Suppressor macrophage treated with lipopolysaccharide for 4 hours (primary cell): ENCODE measurements at regions not wholly inside any gene's neighbourhood (a gene's known extent, or its start where the extent isn't known, plus 50 kb on each side); places are given as distances from the start of the nearest gene placed in this dataset.
"Not testable (repeated sequence)": the region's sequence is repeated elsewhere in the genome, so short reads cannot be mapped to it uniquely, and the experiment has no call there.

Experiments
- DNase-seq: peaks from one replicate; pipeline ENCODE4 v3.0.0-alpha.2; 2020

DNA sequence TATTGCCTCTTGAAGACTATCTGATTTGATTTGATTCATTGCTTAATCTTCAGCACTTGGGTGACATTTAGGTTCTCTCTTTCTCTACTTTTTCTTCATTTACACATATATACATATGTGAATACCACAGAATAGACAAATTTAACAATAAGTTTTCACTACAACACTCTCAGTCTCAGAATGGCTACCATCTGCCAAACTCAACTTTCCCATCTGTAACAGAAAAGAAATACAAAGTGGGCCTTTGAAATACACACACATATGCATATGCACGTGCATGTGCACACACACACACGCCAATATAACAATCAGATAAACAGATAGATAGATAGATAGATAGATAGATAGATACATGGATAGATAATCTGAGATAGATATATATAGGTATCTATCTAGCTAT lies 762.8 kb upstream of the NUDT12 start:
- no peak for DNase-seq

- not testable (repeated sequence) for DNase-seq
These were observed 754.1 kb upstream of the NUDT12 start for GRCh38 chr5:104316676-104317075.

- no peak for DNase-seq
These were observed 749.9 kb upstream of the NUDT12 start for GRCh38 chr5:104312481-104312880.

GRCh38 chr5:104305602-104306001 lies 743.0 kb upstream of the NUDT12 start:
- no peak for DNase-seq

- no peak for DNase-seq
These were observed 737.6 kb upstream of the NUDT12 start for GRCh38 chr5:104299998-104300706.

DNA sequence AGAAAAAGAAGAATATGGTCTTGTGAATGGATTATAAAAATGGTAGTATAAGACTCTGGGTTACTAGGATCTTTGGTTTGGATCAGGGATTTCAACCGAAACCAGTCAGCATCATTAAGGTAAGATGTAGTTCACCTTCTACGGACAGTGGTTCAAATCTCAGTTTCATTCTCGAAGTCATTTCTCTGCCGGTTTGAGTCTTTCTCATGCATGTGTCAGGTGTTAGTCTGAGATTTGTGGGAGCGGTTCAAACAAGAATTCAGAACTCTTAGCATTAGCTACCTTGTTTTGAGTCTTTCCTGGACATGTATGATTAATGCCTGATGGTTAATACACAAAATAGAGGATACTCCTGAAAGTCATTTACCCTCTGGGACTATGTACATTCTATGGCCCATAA lies 735.9 kb upstream of the NUDT12 start:
- no peak for DNase-seq

GRCh38 chr5:104297076-104297475 lies 734.5 kb upstream of the NUDT12 start:
- no peak for DNase-seq

GRCh38 chr5:104295991-104296390 lies 733.4 kb upstream of the NUDT12 start:
- DNase-seq: no peak

DNA sequence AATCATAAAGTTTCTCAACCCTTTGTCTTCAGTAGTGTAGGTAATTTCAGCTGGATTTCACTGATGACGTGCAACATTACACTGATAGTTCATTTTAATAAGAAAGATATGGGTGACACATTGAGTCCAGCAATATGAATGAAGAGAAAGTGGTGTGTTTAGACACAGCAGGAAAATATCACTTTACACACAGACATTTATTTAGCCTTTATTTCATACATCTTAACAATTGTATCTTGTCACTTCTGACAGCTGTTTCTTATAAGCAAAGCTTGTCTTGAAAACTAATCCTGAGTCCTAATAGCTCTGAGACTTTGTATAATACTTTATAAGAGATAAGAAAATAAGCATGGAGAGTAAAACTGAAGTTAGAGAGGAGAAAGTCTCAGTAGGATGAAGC lies 720.5 kb upstream of the NUDT12 start:
- DNase-seq: no peak

GRCh38 chr5:104273725-104274124 lies 711.1 kb upstream of the NUDT12 start:
- no peak for DNase-seq

GRCh38 chr5:104267320-104268015 lies 704.9 kb upstream of the NUDT12 start:
- DNase-seq: no peak

- no peak for DNase-seq
These were observed 703.6 kb upstream of the NUDT12 start for GRCh38 chr5:104266161-104266560.

DNA sequence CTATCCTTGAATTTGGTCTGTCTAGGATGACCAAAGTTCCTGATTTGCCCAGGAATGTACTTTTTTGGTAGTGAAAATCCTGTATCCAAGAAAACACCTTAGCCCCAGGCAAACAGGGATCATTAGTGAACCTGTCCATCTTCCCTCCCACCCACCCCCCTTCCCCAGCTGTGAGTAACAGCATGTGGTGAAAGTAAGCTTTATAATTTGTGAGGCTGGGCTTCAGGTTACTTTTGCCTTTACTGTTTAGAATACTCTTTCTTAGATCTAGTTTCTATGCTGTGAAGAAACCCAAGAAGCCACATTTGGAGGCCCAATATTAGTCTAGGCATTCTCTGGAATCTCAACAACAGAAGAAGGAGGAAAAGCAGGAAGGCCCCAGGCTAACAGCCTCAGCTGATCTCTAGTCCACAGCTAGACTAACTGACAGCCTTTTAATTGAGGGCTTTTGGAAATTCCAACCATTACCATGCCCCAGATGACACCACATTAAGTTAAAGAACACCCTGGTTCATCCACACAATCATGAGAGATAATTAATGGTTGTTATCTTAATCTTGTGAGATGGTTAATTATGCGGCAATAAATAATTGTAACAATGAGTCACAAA lies 703.0 kb upstream of the NUDT12 start:
- no peak for DNase-seq

GRCh38 chr5:104247260-104247659 lies 684.7 kb upstream of the NUDT12 start:
- DNase-seq: no peak

DNA sequence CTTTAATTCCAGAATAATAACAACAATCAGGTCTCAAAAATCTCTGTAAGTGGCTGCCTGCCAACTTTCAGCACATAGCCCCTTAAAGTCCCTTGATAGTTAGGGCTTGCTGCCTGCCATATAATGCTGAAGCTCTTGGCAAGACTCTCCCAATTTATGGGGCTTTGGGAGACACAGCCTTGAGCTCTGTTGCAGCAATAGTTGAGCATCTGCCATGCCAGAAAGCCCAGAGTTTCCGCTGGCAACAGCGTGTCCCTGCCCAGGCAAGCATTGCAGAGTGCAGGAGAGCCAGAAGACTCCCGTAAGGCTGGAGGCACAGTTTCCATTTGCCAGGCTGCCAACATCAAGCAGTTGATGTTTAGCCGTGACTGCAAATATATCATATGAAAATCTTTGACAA lies 678.5 kb upstream of the NUDT12 start:
- no peak for DNase-seq

DNA sequence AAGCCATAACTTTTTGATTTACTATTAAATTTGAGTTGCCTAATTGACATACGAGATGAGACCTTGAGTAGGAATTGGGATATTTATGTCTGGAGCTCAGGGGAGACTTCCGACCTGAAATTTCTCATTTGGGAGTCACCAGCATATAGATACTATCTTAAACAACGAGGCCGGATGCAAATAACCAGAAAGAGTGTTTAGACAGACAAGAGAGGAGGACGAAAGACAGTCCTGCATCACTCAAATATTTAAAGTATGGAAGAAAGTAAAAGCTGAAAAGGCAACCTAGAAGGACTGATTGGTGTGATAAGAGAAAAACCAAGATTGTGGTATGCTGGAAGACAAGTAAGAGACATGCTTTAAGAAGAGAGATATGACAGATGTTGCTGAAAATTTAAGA lies 675.0 kb upstream of the NUDT12 start:
- DNase-seq: no peak

DNA sequence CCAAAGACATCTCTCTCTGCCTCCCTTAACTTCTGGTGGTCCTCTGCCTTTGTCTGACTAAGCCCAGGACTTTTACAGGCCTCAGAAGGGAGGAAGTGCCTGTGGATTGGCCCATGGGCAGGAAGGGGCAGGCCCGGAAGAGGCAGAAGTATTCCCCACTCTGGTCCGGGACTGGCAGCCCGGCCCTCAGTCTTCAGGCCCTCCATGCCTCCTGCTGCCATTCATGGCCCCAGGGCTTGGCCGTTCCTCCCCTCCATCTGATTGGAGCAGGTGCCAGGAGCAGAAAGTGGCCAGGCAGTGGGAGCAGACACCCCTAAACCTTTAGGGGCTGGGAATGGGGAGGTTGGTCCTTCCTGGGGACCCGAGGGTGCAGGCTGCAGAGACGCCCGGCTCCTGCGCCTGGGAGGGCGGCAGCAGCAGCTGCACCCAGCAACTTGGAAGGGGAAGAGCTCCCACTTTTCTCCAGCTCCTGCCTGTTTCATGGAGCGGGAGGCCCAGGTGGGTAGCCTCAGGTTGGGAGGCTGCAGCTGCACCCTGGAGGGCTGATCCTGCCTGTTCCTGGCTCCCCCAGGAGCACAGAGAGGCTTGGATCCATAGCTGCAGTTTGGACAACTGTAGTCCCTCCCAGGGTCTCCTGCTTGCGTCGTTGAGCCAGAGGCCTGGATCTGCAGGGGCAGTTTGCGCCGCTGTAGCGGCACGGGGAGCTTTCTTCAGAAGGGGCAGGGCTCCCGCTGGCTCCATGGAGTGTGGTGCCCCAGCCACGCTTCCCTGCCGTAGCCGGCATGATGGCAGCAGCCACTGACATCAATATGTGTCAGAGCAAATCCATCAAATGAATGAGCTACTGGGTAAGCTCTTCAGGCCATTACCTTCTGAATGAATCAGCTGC lies 661.5 kb upstream of the NUDT12 start:
- DNase-seq: no peak

DNA sequence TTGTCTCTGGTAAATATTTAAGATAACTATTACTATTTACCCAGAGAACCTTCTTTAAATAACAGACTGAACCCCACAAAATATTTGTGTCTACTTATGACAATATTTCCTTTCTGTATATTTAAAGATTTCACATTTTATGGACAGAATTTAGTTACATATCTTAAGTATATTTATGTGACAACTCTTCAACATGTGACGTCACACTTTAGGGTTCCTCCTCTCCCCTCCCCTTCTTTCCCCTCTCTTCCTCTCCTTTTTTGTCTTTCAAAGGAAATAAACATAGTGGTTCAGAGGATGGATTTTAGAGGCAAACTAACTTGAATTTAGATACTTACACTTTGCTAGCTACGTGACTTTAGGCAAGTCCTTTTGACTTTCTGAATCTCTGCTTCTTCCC lies 655.6 kb upstream of the NUDT12 start:
- DNase-seq: no peak

DNA sequence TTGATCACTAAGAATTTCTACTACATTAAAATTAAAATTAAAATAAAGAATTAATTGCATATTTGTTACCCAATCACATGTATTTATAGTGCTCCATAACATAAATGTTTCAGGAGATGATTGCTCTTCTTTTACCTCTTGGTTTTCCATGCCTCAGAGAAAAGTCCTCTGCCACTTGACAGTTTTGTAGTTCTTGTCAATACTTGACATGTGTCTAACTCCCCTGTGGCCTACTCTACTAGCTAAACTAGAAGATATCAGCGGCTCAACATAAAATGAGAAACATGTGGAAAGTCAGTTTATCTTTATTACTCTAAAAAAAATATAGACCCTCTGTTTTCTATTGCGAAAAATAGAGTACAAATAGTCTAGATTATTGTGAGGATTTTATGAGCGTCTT lies 650.6 kb upstream of the NUDT12 start:
- no peak for DNase-seq

DNA sequence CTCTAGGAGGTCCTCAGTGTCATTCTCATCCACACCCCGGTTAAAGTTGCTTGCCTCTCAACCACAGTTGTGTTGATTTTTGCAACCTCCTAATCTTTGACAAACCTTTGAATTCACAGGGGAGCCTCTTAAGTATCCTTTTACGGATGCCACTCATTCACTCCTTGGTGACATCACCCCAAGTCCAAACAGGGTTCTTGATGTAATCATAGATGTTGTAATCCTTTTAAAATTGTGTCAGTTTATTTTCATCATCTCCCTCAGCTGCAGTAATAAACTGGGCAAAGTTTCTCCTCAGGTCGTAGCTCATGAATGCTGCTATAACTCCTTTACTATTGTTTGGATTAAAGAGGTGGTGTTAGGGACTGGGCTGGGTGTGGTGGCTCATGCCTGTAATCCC lies 637.2 kb upstream of the NUDT12 start:
- no peak for DNase-seq

DNA sequence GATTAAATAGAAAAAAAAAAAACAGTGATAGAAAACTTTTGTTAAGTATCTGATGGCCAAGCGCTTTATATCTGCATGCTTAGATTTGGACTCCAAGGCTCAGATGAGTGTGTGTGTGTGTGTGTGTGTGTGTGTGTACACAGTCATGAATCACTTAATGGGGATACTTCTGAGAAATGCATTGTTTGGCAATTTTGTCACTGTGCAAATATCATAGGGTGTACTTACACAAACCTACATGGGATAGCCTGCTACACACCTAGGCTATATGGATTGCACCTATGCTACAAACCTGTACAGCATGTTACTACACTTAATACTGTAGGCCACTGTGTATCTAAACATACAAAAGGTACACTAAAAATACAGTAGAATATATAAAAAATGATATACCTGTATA lies 635.6 kb upstream of the NUDT12 start:
- no peak for DNase-seq

DNA sequence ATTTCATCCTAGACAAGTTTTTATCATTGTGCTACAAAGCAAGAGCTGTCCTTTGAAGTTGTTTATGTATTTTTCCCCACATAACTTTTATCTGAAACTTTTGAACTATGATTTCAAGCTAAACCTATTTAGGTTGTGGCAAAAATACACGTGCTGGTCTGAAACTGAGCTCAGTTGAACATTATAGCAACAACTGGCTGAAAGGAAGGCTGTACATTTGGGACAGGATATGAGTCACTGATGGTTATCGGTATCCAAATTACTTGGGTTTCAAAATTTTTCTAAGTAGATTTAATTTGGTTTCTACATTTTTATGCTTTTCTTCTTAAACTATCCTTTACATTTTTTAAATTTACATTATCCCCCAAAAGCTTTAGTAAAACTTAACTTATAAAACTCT lies 627.3 kb upstream of the NUDT12 start:
- DNase-seq: no peak

DNA sequence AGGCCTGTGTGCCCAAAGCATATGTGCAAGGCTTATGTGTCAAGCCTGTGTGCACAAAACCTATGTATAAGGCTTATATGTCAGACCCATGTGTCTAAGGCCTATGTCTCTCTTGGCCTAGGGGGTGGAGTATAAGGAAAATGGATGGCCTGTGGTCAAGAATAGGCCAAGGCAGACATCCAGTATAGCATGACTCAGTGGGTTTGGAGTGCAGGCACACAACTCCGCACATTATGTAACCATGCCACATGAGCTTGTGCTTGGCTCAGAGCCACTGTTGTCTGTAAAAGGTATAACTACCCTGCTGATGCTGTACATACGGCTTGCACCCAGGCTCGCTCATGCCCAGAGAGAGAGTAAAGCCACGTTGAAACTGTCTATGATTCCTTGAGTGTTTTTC lies 626.4 kb upstream of the NUDT12 start:
- no peak for DNase-seq
